Ishikawa (cell line): ENCODE measurements at regions not wholly inside any gene's neighbourhood (a gene's known extent, or its start where the extent isn't known, plus 50 kb on each side); places are given as distances from the start of the nearest gene placed in this dataset.

Source experiments
- CEBPB ChIP-seq: IDR thresholded peaks from 2 replicates; pipeline ENCODE4 v1.6.1; 2012
- CREB1 ChIP-seq: IDR thresholded peaks from 2 replicates; pipeline ENCODE4 v1.6.1; 2012; ENCODE audit warnings: low read depth
- EGR1 ChIP-seq: IDR thresholded peaks from 2 replicates; pipeline ENCODE4 v1.6.1; 2012
- EP300 ChIP-seq: IDR thresholded peaks from 2 replicates; pipeline ENCODE4 v1.6.1; 2012; ENCODE audit warnings: borderline replicate concordance
- FOXM1 ChIP-seq: IDR thresholded peaks from 2 replicates; pipeline ENCODE4 v1.6.1; 2012; ENCODE audit warnings: low read depth, borderline replicate concordance
- NFIC ChIP-seq: IDR thresholded peaks from 2 replicates; pipeline ENCODE4 v1.6.1; 2012
- RAD21 ChIP-seq: IDR thresholded peaks from 2 replicates; pipeline ENCODE4 v1.6.1; 2012; ENCODE audit warnings: low read depth
- REST ChIP-seq: IDR thresholded peaks from 2 replicates; pipeline ENCODE4 v1.6.1; 2012; ENCODE audit warnings: low read depth, mild to moderate bottlenecking
- TAF1 ChIP-seq: IDR thresholded peaks from 2 replicates; pipeline ENCODE4 v1.6.1; 2012; ENCODE audit warnings: low read depth, mild to moderate bottlenecking
- TCF12 ChIP-seq: IDR thresholded peaks from 2 replicates; pipeline ENCODE4 v1.6.1; 2012; ENCODE audit warnings: low read depth
- TEAD4 ChIP-seq: IDR thresholded peaks from 2 replicates; pipeline ENCODE4 v1.6.1; 2012
- USF1 ChIP-seq: IDR thresholded peaks from 2 replicates; pipeline ENCODE4 v1.6.1; 2012
- YY1 ChIP-seq: IDR thresholded peaks from 2 replicates; pipeline ENCODE4 v1.6.1; 2012; ENCODE audit warnings: low read depth
- ZBTB7A ChIP-seq: IDR thresholded peaks from 2 replicates; pipeline ENCODE4 v1.6.1; 2012; ENCODE audit warnings: low read depth
- TF ChIP-seq, protein P1 (sequence below): IDR thresholded peaks from 2 replicates; pipeline ENCODE4 v1.6.1; 2012

DNA sequence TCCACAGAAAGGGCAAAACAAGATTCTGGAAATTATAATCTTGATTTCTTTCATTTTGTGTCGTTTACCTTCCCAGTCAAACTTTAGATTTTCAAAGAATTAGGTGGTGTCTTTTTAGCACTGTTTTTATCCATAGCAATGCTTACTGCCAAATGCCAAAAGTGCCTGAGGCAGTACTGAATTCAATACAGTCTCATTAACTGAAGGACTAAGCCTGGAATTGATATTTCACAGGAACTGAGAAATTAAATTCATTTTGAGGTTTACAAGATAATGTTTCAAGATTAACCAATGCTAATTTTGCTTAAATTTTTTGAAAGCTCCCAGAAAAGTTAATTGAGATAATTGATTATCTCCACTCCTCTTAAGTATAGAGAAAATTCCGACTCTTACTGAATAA lies 68.8 kb upstream of the ARHGAP24 start:
- TF ChIP-seq, protein P1, sequence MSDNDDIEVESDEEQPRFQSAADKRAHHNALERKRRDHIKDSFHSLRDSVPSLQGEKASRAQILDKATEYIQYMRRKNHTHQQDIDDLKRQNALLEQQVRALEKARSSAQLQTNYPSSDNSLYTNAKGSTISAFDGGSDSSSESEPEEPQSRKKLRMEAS: no peak
- TF ChIP-seq REST (no peak), YY1 (no peak), TEAD4 (no peak), FOXM1 (no peak), CREB1 (no peak), EP300 (no peak), RAD21 (no peak), ZBTB7A (no peak), NFIC (no peak), TCF12 (no peak), CEBPB (no peak), USF1 (no peak), EGR1 (no peak), TAF1 (no peak)

- TF ChIP-seq ZBTB7A (no peak), EP300 (no peak), RAD21 (no peak), YY1 (no peak), REST (no peak), EGR1 (no peak), USF1 (no peak)
- TF ChIP-seq, protein P1: no peak
These were observed 67.4 kb upstream of the ARHGAP24 start for GRCh38 chr4:85407546-85407945.

- no peak for TF ChIP-seq YY1
- no peak for TF ChIP-seq USF1
- TF ChIP-seq EP300: no peak
- TF ChIP-seq CREB1: no peak
- no peak for TF ChIP-seq RAD21
- no peak for TF ChIP-seq TAF1
- TF ChIP-seq CEBPB: no peak
- no peak for TF ChIP-seq FOXM1
- no peak for TF ChIP-seq REST
These were observed 66.6 kb upstream of the ARHGAP24 start for GRCh38 chr4:85408301-85408700.

- TF ChIP-seq EGR1 (no peak), REST (no peak), CEBPB (no peak), TCF12 (no peak), FOXM1 (no peak), NFIC (no peak), USF1 (no peak), EP300 (no peak), CREB1 (no peak)
These were observed 65.7 kb upstream of the ARHGAP24 start for GRCh38 chr4:85409251-85409650.
